DND-41 (cell line): ENCODE measurements at regions not wholly inside any gene's neighbourhood (a gene's known extent, or its start where the extent isn't known, plus 50 kb on each side); places are given as distances from the start of the nearest gene placed in this dataset.

Experiments
- CTCF ChIP-seq: IDR thresholded peaks from 2 replicates; pipeline ENCODE4 v1.5.1; 2012; ENCODE audit warnings: borderline replicate concordance, low read length, moderate library complexity, mild to moderate bottlenecking; ENCODE audit not compliant: poor library complexity, severe bottlenecking; ENCODE audit errors: extremely low read depth
- EZH2 ChIP-seq: IDR thresholded peaks from 3 replicates; pipeline ENCODE4 v1.6.1; 2012; ENCODE audit warnings: borderline replicate concordance, low read depth, mild to moderate bottlenecking, moderate library complexity, low read length, inconsistent platforms; ENCODE audit not compliant: severe bottlenecking

GRCh38 chr20:53716395-53716794 is 122.8 kb upstream of the ZNF217 start:
- TF ChIP-seq EZH2 = no peak
- TF ChIP-seq CTCF = no peak
